T-cell (primary cell): ENCODE measurements at regions not wholly inside any gene's neighbourhood (a gene's known extent, or its start where the extent isn't known, plus 50 kb on each side); places are given as distances from the start of the nearest gene placed in this dataset.

Experiments
- ATAC-seq, 4 experiments: fragments of 200-7000 bp in 3 of 4; fragments of 150-1000 bp in 1 of 4; cut with Tn5 transposase; replicated peaks in 1 of 4; 1 replicate in 3 of 4; 2 replicates in 1 of 4; pipeline ENCODE4 v1.10.0; 2021; ENCODE audit warnings: moderate library complexity in 3 of 4, mild to moderate bottlenecking in 2 of 4, moderate number of reproducible peaks in 1 of 4
- CTCF ChIA-PET, 2 donors: fragments of 300-600 bp; sonication (Branson Sonifier 250); formaldehyde crosslinking; loops; one replicate each; lab custom pipeline; 2022; ENCODE audit warnings: antibody characterized with exemption in 2 of 2; lab: Charles Lee
- POLR2A ChIA-PET, 2 donors: fragments of 300-600 bp; sonication (Branson Sonifier 250); formaldehyde crosslinking; loops; one replicate each; lab custom pipeline; 2022; ENCODE audit warnings: antibody characterized with exemption in 2 of 2; lab: Charles Lee
- DNase-seq, 35 experiments: peaks; one replicate each; pipeline versions ENCODE4 v3.0.0 to v3.0.0-alpha.2; 2013 to 2023
- H3K27ac ChIP-seq: one replicate; pipeline ENCODE4 v1.5.1; 2013; ENCODE audit warnings: low read length
- H3K27me3 ChIP-seq, 2 experiments: replicated peaks in 1 of 2; 1 replicate in 1 of 2; 2 replicates in 1 of 2; pipeline versions ENCODE4 v1.6.1 to v1.7.0; 2013; ENCODE audit warnings: low read length in 1 of 2, mixed read lengths in 1 of 2; ENCODE audit not compliant: control insufficient read depth in 2 of 2, insufficient read depth in 2 of 2; ENCODE audit errors: extremely low read depth in 1 of 2
- H3K36me3 ChIP-seq, 2 donors: 1 replicate in 1 of 2; 2 replicates in 1 of 2; pipeline versions ENCODE4 v1.6.1 to v1.7.0; 2013; ENCODE audit warnings: low read length in 1 of 2; ENCODE audit not compliant: control insufficient read depth in 2 of 2, insufficient read depth in 1 of 2; ENCODE audit errors: extremely low read depth in 1 of 2
- H3K4me1 ChIP-seq, 2 experiments: 1 replicate in 1 of 2; 2 replicates in 1 of 2; pipeline versions ENCODE4 v1.6.1 to v1.7.0; 2013; ENCODE audit warnings: low read length in 2 of 2, mixed read lengths in 1 of 2; ENCODE audit not compliant: insufficient read depth in 2 of 2, control insufficient read depth in 1 of 2; ENCODE audit errors: extremely low read depth in 1 of 2
- H3K4me3 ChIP-seq, 2 donors: 1 replicate in 1 of 2; 2 replicates in 1 of 2; pipeline versions ENCODE4 v1.5.1 to v1.7.0; 2013; ENCODE audit warnings: mild to moderate bottlenecking in 2 of 2, low read length in 1 of 2, moderate library complexity in 1 of 2; ENCODE audit not compliant: control insufficient read depth in 1 of 2; ENCODE audit errors: extremely low read depth in 1 of 2
- H3K9me3 ChIP-seq: 2 replicates; pipeline ENCODE4 v1.7.0; 2013
- H3K27ac Mint-ChIP-seq, 2 donors: one replicate each; pipeline ENCODE4 v1.8.0; 2020 to 2021; ENCODE audit warnings: mild to moderate bottlenecking in 2 of 2, mixed read lengths in 2 of 2
- H3K27me3 Mint-ChIP-seq, 2 donors: one replicate each; pipeline ENCODE4 v1.8.0; 2021 to 2022; ENCODE audit warnings: mixed read lengths in 2 of 2
- H3K36me3 Mint-ChIP-seq: one replicate; pipeline ENCODE4 v1.8.0; 2021; ENCODE audit warnings: mixed read lengths
- H3K4me1 Mint-ChIP-seq, 3 donors: one replicate each; pipeline ENCODE4 v1.8.0; 2020 to 2022; ENCODE audit warnings: mixed read lengths in 3 of 3, mild to moderate bottlenecking in 1 of 3
- H3K4me3 Mint-ChIP-seq, 3 donors: one replicate each; pipeline ENCODE4 v1.8.0; 2020 to 2022; ENCODE audit warnings: mild to moderate bottlenecking in 3 of 3, mixed read lengths in 3 of 3, moderate library complexity in 3 of 3
- H3K9me3 Mint-ChIP-seq, 3 donors: one replicate each; pipeline ENCODE4 v1.8.0; 2020 to 2022; ENCODE audit warnings: mixed read lengths in 3 of 3
- WGBS: methylation state at CpG from one replicate; pipeline ENCODE4 v1.1.5; 2013; ENCODE audit warnings: missing lambda C conversion rate; ENCODE audit not compliant: insufficient coverage; 5-methylcytosine and 5-hydroxymethylcytosine counted together

GRCh38 chr10:29736366-29737073, 101.7 kb upstream of the SVIL start:
- Mint-ChIP-seq H3K27ac (no peak overlapping the region), H3K36me3 (no peaks in the 10 kb centered on the region), H3K4me3 (peak overlapping the region; percentile 78 to 86 (median 81)), H3K4me1 (peaks cover 36 to 40% (median 37%) of the 10 kb centered on the region in 3 donors), H3K9me3 (no peaks in the 10 kb centered on the region), H3K27me3 (peaks cover 0 to 4% of the 10 kb centered on the region in 2 donors)
- DNase-seq: peak in 20 of 35 experiments; percentile 1 to 27 (median 9)
- ChIA-PET POLR2A (no interaction called here), CTCF (interaction anchor here in 1 of 2 donors (0.6 to 1.6 kb wide), 5 partner anchors 12 to 112 kb away, joined by 3 to 5 read pairs (median 3); no protein-coding TSS in a partner anchor)
- WGBS: under 1% methylated on average over 62 of the region's 74 CpGs
- H3K27me3 ChIP-seq: peaks cover 0 to 11% of the 10 kb centered on the region in 2 experiments
- no peaks in the 10 kb centered on the region for H3K9me3 ChIP-seq
- H3K4me3 ChIP-seq: peak overlapping the region; percentile 57 to 83
- no peak overlapping the region for H3K27ac ChIP-seq
- peak in 2 of 4 experiments; percentile 1 to 9 for ATAC-seq
- H3K36me3 ChIP-seq: no peaks in the 10 kb centered on the region
- H3K4me1 ChIP-seq: peaks cover 9 to 33% of the 10 kb centered on the region in 2 experiments

- Mint-ChIP-seq H3K4me3 (peak overlapping the region; percentile 78 to 86 (median 81)), H3K27me3 (peaks cover 0 to 4% of the 10 kb centered on the region in 2 donors), H3K27ac (peak overlapping the region in 1 of 2 donors; percentile 66), H3K36me3 (no peaks in the 10 kb centered on the region), H3K4me1 (peaks cover 41 to 48% (median 42%) of the 10 kb centered on the region in 3 donors), H3K9me3 (no peaks in the 10 kb centered on the region)
- no peak overlapping the region for H3K27ac ChIP-seq
- H3K4me1 ChIP-seq: peaks cover 12 to 33% of the 10 kb centered on the region in 2 experiments
- ATAC-seq (peak; percentile 82 to 87 (median 84)), DNase-seq (peak; percentile 19 to 87 (median 63))
- peaks cover 0 to 11% of the 10 kb centered on the region in 2 experiments for H3K27me3 ChIP-seq
- peak overlapping the region; percentile 57 to 83 for H3K4me3 ChIP-seq
- ChIA-PET POLR2A (no interaction called here), CTCF (interaction anchor here in 1 of 2 donors (0.6 to 1.6 kb wide), 5 partner anchors 13 to 239 kb away, joined by 3 to 5 read pairs (median 4); no protein-coding TSS in a partner anchor)
- no peaks in the 10 kb centered on the region for H3K36me3 ChIP-seq
- WGBS: under 1% methylated on average over 81 of the region's 81 CpGs
- no peaks in the 10 kb centered on the region for H3K9me3 ChIP-seq
These were observed 101.0 kb upstream of the SVIL start for GRCh38 chr10:29735628-29736365.

DNA sequence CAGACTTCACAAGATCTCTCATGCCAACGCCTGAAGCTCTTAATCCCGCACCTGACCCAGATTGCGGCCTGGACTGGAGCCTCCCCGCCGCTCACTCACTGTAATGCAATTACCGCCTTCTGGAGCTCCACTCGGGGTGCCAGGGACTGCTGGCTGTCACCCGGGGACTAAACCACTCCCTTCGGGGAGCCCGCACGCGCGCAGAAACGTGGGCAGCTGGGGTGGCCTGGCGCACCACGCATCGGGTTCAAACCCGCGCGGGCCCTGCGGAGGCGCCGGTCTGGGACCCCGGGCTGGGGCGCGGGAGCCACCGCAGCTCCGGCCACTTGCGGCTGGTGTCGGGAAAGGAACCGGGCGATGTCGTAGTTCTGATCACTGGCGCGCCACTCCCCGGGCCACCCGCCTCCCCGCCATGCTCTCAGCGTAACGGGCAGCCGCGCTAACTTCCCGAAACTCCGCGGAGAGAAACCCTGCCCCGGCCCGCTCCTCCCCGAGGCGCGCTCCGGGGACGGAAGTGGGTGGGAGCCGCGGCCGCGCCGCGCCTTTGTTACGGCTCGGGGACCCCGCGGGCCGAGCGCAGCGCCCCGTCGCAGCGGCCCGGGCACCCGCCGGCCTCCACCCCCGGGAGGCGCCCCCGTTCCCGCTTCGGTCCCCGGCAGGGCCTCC, 100.3 kb upstream of the SVIL start:
- Histone ChIP-seq H3K4me1 (peaks cover 12 to 33% of the 10 kb centered on the region in 2 experiments), H3K36me3 (no peaks in the 10 kb centered on the region), H3K27me3 (peaks cover 0 to 11% of the 10 kb centered on the region in 2 experiments), H3K27ac (no peak overlapping the region), H3K9me3 (no peaks in the 10 kb centered on the region), H3K4me3 (peak overlapping the region; percentile 57 to 83)
- peak; percentile 71 to 77 (median 73) for ATAC-seq
- WGBS: 2% methylated on average over 76 of the region's 77 CpGs
- Mint-ChIP-seq H3K4me3 (peak overlapping the region; percentile 84 to 86 (median 86)), H3K36me3 (peaks cover 4% of the 10 kb centered on the region), H3K9me3 (no peaks in the 10 kb centered on the region), H3K27ac (peak overlapping the region; percentile 52 to 59), H3K27me3 (no peaks in the 10 kb centered on the region), H3K4me1 (peaks cover 48 to 55% (median 49%) of the 10 kb centered on the region in 3 donors)
- POLR2A ChIA-PET: interaction anchor here in 1 of 2 donors (0.6 to 0.7 kb wide), 2 partner anchors 32 to 101 kb away, joined by 4 to 5 read pairs; no protein-coding TSS in a partner anchor
- DNase-seq: peak; percentile 8 to 68 (median 44)
- CTCF ChIA-PET: interaction anchor here (0.5 to 0.8 kb wide), 2 partner anchors 88 to 238 kb away, joined by 4 to 7 read pairs; no protein-coding TSS in a partner anchor

GRCh38 chr10:29734640-29734961, 99.8 kb upstream of the SVIL start:
- Histone ChIP-seq H3K27ac (no peak overlapping the region), H3K27me3 (peaks cover 0 to 11% of the 10 kb centered on the region in 2 experiments), H3K4me1 (peaks cover 12 to 33% of the 10 kb centered on the region in 2 experiments), H3K36me3 (no peaks in the 10 kb centered on the region), H3K9me3 (no peaks in the 10 kb centered on the region), H3K4me3 (peak overlapping the region; percentile 57 to 83)
- 63% methylated on average over 9 of the region's 10 CpGs for whole genome bisulfite sequencing
- ChIA-PET CTCF (interaction anchor here in 1 of 2 donors (0.5 kb wide), 1 partner anchor 87 kb away, joined by 7 read pairs; no protein-coding TSS in a partner anchor), POLR2A (interaction anchor here in 1 of 2 donors (0.6 to 0.7 kb wide), 2 partner anchors 32 to 101 kb away, joined by 4 to 5 read pairs; no protein-coding TSS in a partner anchor)
- H3K4me1 Mint-ChIP-seq: peaks cover 50 to 59% (median 50%) of the 10 kb centered on the region in 3 donors
- no peaks in the 10 kb centered on the region for H3K9me3 Mint-ChIP-seq
- H3K36me3 Mint-ChIP-seq: peaks cover 5% of the 10 kb centered on the region
- ATAC-seq (no peak), DNase-seq (peak in 4 of 35 experiments; percentile 1 to 25 (median 3))
- H3K4me3 Mint-ChIP-seq: peak overlapping the region; percentile 84 to 86 (median 86)
- H3K27ac Mint-ChIP-seq: peak overlapping the region; percentile 52 to 59
- H3K27me3 Mint-ChIP-seq: no peaks in the 10 kb centered on the region

DNA sequence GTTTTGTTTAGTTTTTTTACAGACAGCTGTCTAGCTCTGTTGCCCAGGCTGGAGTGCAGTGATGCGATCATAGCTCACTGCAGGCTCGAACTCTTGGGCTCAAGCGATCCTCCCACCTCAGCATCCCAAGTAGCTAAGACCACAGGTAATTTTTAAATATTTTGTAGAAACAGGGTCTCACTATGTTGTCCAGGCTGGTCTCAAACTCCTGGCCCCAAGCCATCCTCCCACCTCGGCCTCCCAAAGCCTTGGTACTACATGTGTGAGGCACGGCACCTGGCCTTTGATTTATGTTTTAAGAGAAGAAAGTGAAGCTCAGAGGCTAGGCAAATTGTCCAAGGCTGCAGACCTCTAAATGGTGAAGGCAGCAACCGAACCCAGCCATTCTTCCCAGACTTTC, 98.6 kb upstream of the SVIL start:
- ATAC-seq (no peak), DNase-seq (no peak)
- H3K36me3 ChIP-seq: no peaks in the 10 kb centered on the region
- Mint-ChIP-seq H3K4me3 (peak overlapping the region; percentile 45 to 86 (median 84)), H3K27me3 (no peaks in the 10 kb centered on the region), H3K4me1 (peaks cover 57 to 69% (median 60%) of the 10 kb centered on the region in 3 donors), H3K9me3 (no peaks in the 10 kb centered on the region), H3K27ac (no peak overlapping the region), H3K36me3 (peaks cover 15% of the 10 kb centered on the region)
- H3K9me3 ChIP-seq: no peaks in the 10 kb centered on the region
- H3K4me1 ChIP-seq: peaks cover 12 to 38% of the 10 kb centered on the region in 2 experiments
- peak overlapping the region in 1 of 2 donors; percentile 5 for H3K4me3 ChIP-seq
- H3K27me3 ChIP-seq: peaks cover 0 to 6% of the 10 kb centered on the region in 2 experiments
- WGBS: 92% methylated on average over 2 of the region's 6 CpGs
- H3K27ac ChIP-seq: no peak overlapping the region
- CTCF ChIA-PET: interaction anchor here in 1 of 2 donors (0.6 to 1.0 kb wide), 2 partner anchors 52 to 60 kb away, joined by 3 to 4 read pairs; no protein-coding TSS in a partner anchor
- POLR2A ChIA-PET: no interaction called here
